GM12874 (cell line): ENCODE measurements at regions not wholly inside any gene's neighbourhood (a gene's known extent, or its start where the extent isn't known, plus 50 kb on each side); places are given as distances from the start of the nearest gene placed in this dataset.

Experiments used
- TF ChIP-seq, protein P1 (sequence below): IDR thresholded peaks from 2 replicates; pipeline ENCODE4 v1.5.1; 2011; ENCODE audit warnings: low read depth, mild to moderate bottlenecking, control low read depth, low read length, moderate library complexity; ENCODE audit not compliant: insufficient read depth

DNA sequence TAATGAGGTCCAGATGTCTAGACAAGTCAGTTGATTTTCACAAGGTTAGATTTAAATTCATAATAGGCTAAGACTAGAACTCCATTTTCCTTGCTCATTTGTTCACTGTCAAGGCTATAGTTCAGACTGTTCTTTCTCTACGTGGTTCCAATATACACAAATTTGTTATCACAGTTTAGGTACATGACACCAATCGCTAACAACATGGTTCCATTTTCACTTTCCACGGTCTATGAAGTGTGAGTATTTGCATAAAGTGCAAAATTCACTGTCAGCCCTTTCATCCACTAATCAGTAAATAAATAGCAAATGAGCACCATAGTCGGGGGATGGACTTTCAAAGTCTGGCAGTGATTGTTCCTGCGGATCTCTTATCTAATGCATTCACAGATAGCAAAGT lies 315.7 kb upstream of the SPOCK3 start:
- TF ChIP-seq, protein P1, sequence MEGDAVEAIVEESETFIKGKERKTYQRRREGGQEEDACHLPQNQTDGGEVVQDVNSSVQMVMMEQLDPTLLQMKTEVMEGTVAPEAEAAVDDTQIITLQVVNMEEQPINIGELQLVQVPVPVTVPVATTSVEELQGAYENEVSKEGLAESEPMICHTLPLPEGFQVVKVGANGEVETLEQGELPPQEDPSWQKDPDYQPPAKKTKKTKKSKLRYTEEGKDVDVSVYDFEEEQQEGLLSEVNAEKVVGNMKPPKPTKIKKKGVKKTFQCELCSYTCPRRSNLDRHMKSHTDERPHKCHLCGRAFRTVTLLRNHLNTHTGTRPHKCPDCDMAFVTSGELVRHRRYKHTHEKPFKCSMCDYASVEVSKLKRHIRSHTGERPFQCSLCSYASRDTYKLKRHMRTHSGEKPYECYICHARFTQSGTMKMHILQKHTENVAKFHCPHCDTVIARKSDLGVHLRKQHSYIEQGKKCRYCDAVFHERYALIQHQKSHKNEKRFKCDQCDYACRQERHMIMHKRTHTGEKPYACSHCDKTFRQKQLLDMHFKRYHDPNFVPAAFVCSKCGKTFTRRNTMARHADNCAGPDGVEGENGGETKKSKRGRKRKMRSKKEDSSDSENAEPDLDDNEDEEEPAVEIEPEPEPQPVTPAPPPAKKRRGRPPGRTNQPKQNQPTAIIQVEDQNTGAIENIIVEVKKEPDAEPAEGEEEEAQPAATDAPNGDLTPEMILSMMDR = no peak

DNA sequence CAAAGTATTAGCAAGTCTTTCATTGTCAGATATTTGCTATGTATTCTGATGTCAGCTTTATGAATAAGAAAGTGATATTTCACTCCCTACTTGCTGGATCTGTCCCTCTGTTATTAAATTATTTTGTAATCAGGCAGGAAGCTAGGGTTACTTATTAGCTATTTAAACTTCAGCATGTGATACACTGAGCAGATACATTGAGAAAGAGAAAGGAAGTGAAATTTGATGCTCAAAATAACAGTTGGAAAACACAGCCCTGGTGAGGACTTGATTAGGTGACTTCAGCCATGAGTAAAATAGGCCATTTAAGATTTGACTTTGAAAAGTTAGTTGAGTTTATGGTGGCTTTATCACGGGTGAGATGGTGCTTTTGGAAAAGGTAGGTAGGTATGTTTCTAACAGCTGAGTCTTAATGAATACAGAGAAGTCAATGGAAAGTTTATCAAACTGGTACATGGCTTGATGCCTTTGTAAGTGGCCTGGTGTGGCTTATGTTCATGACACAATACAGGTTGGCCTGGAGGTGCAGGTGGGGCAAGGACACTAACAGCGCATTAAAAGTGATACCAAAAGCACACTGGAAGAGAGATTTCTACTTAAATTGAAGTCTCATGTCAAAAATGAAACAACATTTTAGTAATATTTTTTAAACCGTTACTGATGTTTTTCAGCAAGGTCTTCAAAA lies 321.2 kb upstream of the SPOCK3 start:
- TF ChIP-seq, protein P1 = no peak

DNA sequence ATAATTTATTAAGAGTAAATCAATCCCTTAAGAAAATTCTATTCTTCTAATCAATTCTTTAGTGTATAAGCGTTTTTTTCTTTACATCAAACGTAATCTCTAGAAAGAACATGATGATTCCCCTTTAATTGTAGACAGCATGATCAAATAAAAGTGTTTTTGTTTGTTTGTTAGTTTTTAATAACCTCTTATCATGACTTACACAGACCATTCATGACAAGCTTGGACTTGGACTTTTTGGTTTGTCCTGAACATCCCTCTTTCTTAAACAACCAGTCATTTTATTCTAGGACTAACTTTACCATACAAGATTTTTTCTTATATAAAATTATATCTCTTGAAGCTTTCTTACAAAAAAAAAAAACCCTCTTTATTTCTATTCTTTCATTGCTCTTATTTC lies 344.6 kb upstream of the SPOCK3 start:
- TF ChIP-seq, protein P1 = no peak

DNA sequence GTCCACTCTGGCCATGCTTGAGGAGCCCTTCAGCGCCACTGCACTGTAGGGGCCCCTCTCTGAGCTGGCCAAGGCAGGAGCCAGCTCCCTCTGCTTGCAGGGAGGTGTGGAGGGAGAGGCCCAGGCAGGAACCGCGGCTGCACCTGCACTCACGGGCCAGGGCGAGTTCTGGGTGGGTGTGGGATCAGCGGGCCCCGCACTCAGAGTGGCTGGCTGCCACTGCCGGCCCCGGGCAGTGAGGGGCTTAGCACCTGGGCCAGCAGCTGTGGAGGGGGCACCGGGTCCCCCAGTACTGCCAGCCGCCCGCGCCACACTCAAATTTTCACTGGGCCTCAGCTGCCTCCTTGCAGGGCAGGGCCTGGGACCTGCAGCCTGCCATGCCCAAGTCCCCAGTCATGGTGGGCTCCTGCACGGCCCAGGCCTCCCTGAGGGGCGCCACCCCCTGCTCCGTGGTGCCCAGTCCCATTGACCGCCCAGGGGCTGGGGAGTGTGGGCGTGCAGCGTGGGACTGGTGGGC lies 347.2 kb upstream of the SPOCK3 start:
- TF ChIP-seq, protein P1 = no peak

DNA sequence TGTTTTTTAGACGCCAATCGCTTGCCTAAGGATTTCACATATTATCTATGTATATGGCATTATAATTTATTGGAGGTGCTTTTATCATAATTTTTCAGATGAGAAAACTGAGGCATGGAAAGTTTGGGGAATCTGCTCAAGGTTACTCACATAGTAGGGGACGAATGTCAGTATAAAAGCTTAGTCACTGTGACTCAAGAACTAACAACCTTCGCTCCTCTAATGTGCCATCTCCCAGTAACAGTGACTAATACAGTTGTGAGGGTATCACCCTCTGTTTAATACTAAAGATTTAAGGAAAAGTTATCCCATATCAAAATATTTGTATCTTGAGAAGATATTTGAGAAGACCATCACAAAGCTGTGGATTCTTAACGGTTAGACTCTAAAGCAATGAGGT lies 353.1 kb upstream of the SPOCK3 start:
- TF ChIP-seq, protein P1 = no peak

GRCh38 chr4:167595898-167596297 lies 361.6 kb upstream of the SPOCK3 start:
- TF ChIP-seq, protein P1 = no peak

GRCh38 chr4:167602157-167602556 lies 367.9 kb upstream of the SPOCK3 start:
- TF ChIP-seq, protein P1 = no peak
